NCI-H2196 (cell line): ENCODE measurements at regions not wholly inside any gene's neighbourhood (a gene's known extent, or its start where the extent isn't known, plus 50 kb on each side); places are given as distances from the start of the nearest gene placed in this dataset.

Experiments
- DNase-seq: peaks from one replicate; lab custom pipeline; 2025; ENCODE audit not compliant: unreplicated experiment; lab: John Stamatoyannopoulos, UW

DNA sequence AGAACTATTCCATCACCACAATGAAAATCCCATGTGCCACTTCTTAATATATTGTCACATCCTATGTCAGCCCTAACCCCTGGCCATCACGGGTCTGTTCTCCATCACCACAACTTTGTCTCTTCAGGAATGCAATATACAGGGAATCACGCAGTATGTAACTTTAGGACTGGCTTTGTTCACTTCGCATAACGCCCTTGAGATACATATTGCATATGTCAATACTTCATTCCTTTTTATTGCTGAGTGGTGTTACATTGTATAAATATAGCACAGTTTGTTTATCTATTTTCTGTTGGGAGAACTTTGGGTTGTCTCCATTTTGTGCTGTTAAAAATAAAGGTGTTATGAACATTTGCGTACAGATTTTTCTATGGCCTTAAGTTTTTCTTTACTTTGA lies 195.4 kb upstream of the ZMIZ1 start:
- DNase-seq, result no peak

DNA sequence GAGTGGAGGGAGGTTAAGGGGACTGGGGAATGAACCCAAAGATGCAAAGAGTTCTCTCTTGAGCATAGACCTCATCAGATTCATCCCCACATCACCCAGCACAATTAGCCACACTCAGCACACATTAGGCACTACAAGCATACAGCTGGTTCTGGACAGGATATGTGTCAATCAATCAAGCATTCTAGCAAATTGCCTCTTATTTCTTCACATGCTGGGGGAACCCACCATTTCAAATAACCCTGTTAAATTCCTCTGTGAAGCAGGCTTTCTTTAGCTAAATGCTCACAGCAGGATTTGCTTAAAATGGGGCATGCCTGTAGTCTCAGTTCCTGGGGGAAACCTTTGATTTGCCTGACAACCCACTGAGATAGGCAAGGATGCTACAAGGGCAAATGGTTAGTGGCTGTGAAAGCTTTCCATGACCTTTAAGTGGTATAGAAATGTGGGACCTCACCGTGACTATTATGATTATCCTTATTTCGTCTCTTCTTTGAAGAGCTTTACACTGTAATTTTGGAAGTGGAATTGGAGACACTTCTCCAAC lies 193.4 kb upstream of the ZMIZ1 start:
- DNase-seq, result no peak

DNA sequence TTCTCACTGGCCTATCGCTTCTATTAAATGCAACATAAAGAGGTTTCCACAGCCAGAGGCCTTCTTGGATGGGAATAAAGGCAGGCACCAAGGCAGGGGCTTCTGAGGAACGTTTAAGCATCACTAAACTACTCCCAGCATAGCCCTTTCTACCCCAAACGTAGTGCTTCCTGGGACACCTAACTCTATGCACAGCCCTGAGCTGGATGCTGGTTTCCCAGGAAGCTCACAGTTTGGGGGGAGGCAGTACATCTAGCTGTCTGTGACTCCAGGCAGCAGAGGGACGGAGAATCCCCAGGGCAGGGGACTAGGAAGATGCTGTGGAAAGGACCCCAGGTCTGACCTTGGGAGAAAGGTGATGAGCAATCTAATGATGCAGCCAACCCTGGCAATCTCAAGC lies 192.8 kb upstream of the ZMIZ1 start:
- DNase-seq, result no peak

- DNase-seq, result no peak
Measured at GRCh38 chr10:78876449-78876848, 192.3 kb upstream of the ZMIZ1 start.

DNA sequence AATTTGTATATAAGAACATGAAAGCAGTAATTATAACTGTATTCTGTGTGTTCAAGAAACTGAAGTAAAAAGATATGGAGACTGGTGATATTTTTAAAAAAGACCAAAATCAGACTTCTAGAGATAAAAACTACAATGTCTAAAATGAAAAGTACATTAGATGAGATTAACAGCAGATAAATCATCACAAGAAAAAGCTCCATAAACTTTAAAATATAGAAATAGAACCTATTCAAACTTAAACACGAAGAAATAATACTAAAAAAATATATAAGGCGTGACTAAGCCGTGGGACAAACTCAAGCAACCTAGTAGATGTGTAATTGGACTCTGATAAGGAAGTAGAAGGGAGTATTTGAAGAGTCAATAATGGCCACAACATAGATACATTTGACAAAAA lies 189.1 kb upstream of the ZMIZ1 start:
- no peak for DNase-seq

GRCh38 chr10:78886129-78886528 lies 182.6 kb upstream of the ZMIZ1 start:
- DNase-seq, result no peak

DNA sequence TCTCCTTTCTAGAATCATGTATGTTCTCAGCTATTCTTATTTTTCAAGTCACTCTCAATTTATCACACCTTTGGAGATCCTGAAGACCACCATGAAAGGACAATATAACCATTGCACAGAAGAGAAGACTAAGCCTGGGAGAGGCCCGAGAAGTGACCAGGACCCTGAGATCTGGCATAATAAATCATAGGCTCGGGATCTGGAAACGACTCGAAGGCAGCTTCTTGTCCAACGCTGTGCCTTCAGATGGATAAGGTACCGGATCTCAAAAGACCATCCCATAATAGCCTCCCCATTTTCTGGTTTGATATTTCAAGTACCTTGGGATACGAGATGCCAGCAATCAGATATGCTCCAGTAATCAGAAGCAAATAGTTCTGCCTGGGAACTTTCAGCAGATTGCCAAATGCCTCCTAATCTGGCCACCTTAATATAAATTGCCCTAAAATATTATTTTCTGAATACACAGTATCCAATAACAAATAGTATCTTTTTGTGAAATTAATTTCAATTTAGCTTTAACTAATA lies 179.2 kb upstream of the ZMIZ1 start:
- DNase-seq, result no peak

- DNase-seq, result no peak
Measured at GRCh38 chr10:78890506-78890905, 178.3 kb upstream of the ZMIZ1 start.

GRCh38 chr10:78891741-78892140 lies 177.0 kb upstream of the ZMIZ1 start:
- no peak for DNase-seq

DNA sequence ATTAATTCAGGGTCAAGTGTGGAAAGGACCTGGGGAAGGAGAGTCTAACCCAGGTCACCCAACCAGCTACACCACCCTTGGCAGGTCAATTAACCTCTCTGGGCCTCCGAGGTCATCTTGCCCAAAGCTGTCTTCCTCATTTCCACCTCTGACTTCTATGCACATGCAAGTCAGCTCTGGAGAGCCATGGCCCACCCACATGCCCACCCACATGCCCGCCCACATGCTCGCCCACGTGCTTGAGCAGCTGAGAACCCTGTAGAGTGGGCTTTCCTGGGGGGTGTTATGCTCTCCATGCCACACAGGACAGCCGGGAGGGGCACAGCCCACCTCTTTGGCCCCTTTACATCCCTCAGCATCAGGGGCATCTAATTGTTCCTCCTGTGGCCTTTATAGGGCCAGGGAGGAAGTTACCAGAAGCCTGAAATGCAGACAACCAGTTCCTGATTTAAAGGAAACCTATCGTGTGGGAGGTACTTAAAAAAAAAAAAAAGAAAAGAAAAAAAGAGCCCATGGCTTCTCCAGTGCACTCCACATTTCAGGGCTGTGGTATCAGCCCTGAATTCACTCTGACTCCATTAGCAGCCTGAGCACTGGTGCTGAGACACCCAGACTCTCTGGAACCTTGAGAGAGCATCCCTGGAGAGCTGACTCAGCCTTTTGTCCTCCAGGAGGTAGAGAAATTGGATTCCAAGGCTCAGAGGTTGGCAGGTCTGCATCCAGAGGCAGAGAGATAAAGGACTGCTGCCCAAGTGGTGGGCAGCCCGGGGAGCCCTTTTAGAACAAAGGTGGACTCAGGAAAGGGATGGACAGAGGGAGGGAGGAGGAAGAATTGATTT lies 176.2 kb upstream of the ZMIZ1 start:
- no peak for DNase-seq

- no peak for DNase-seq
Measured at GRCh38 chr10:78893217-78893616, 175.5 kb upstream of the ZMIZ1 start.

GRCh38 chr10:78894089-78894840 lies 174.5 kb upstream of the ZMIZ1 start:
- DNase-seq, result no peak

DNA sequence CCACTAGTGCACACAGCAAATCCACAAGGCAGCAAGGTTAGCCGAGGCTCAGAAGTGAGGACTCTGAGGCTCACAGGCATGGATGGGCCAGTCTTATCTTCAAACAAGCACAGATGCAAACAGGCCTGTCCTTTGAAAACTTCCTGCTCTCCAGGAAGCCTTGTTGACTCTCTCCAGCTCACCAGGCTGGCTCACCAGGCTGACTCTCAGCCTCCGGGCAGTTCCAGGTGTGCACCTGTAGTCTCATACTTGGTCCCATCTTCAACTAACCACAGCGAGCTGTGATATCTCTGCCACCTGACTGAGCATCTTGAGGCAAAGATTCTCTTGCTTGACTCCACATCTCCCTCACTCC lies 173.9 kb upstream of the ZMIZ1 start:
- DNase-seq, result no peak

DNA sequence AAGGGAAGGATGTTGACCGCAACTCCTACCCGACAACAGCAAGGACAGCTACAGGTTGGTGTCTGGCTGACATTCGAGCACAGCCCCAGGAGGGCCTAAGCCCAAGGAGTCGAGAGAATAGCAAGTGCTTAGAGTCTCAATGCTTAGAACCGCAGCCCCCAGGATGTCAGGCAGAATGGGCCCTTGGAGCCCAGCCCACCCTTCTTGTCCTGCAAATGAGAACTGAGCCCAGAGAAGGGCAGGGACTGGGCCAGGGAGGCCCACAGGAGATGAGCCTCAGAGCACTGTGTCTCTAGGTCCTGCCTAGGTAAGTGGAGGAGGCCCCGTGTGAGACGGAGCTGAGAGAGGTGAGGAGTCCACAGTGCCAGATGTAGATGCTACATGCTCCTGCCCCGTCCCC lies 173.3 kb upstream of the ZMIZ1 start:
- no peak for DNase-seq

GRCh38 chr10:78896159-78896928 lies 172.4 kb upstream of the ZMIZ1 start:
- no peak for DNase-seq

DNA sequence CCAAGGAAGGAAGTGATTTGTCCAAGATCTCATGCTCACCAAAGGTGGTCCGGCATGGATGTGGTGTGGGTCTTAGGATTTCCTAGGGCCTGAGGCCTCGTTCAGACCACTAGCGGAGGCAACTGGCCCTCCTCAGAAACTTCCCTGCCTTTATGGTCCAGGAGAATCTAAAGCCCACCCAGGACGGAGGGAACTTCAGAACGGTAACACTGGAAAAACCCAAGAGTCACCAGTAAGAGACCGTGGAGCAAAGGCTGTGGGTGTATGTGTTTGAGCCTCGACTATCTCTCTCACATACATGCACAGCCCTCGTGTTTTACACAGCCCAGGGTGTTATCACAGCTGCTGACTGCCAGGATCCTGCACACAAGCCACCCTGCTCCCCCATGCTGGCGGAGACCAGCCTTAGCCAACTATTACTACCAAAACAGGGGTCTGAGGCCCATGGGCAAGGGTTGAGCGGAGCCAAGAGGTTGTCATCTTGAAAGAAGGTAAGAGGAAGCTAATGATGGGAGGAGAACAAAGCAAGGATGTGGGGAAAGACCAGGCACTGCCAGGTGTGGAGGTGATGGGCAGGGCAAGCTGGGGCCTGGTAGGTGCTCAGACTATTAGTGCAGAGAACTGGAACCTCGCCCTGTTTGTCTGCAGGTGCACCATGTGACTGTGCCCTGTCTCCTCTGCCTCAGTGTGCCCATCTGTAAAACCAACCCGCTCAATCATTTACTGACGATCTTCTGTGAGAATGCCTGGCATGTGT lies 170.2 kb upstream of the ZMIZ1 start:
- no peak for DNase-seq

- DNase-seq, result no peak
Measured at GRCh38 chr10:78899098-78899754, 169.5 kb upstream of the ZMIZ1 start.

GRCh38 chr10:78899996-78900714 lies 168.6 kb upstream of the ZMIZ1 start:
- no peak for DNase-seq

DNA sequence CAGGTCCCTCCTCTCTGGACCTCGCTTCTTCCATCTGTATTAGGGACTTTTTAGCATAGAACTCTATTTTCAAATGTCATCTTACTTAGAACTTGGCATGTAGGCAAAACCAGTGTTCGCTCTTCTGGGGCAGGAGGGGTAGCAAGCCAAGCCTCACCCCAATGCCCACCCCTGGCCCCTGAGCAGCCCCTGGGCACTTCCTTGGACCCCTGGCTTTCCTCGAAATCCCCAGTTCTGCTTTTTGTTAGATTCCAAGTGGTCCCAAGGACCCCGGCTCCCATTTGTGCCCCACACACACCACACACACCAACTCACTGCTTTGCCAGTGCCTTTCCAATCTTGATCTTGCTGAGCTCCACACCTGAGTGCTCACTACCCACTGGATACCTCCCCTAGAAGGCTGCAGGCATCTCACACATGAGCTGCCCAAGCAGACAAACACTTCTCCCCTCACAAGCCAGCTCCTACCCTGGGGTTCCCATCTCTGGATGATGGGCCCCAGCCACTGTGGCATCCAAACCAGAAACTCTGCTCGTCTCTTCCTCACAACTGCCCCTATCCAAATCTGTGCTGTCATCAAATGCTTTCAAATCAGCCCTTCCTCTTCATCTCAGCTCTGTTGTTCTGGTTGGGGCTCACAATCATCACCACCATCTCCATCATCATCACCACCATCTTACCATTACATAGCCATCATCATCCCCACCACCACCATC lies 167.9 kb upstream of the ZMIZ1 start:
- DNase-seq, result no peak
